HCT116 (cell line): ENCODE measurements at regions not wholly inside any gene's neighbourhood (a gene's known extent, or its start where the extent isn't known, plus 50 kb on each side); places are given as distances from the start of the nearest gene placed in this dataset.

ENCODE experiments used
- ATF3 ChIP-seq: IDR thresholded peaks from 2 replicates; pipeline ENCODE4 v1.6.1; 2012
- CTCF ChIP-seq, 3 experiments: fragments of 200-600 bp in 1 of 3; sonication (generic) in 1 of 3; IDR thresholded peaks in 2 of 3; conservative IDR thresholded peaks in 1 of 3; 2 replicates each; pipeline ENCODE4 v1.5.1; 2012 to 2017; ENCODE audit warnings: low read depth in 2 of 3, low read length in 2 of 3, antibody characterized with exemption in 1 of 3, borderline replicate concordance in 1 of 3, control low read depth in 1 of 3, mild to moderate bottlenecking in 1 of 3, mixed read lengths in 1 of 3, mixed run types in 1 of 3, moderate library complexity in 1 of 3; ENCODE audit not compliant: insufficient read depth in 1 of 3
- EGR1 ChIP-seq: IDR thresholded peaks from 2 replicates; pipeline ENCODE4 v1.6.1; 2012; ENCODE audit warnings: low read depth
- EZH2 ChIP-seq: fragments of 200-600 bp; sonication (generic); IDR thresholded peaks from 2 replicates; pipeline ENCODE4 v1.6.1; 2017; ENCODE audit warnings: antibody characterized with exemption, mixed run types
- EZH2phosphoT487 ChIP-seq: fragments of 200-600 bp; IDR thresholded peaks from 2 replicates; pipeline ENCODE4 v1.6.1; 2018; ENCODE audit warnings: antibody characterized with exemption, borderline replicate concordance
- MAX ChIP-seq: IDR thresholded peaks from 2 replicates; pipeline ENCODE4 v1.6.1; 2012
- POLR2AphosphoS5 ChIP-seq: IDR thresholded peaks from 2 replicates; pipeline ENCODE4 v1.6.1; 2011; ENCODE audit warnings: mild to moderate bottlenecking, low read depth, low read length, moderate library complexity
- RAD21 ChIP-seq: IDR thresholded peaks from 2 replicates; pipeline ENCODE4 v1.6.1; 2012; ENCODE audit warnings: low read depth, mild to moderate bottlenecking
- SIN3A ChIP-seq: IDR thresholded peaks from 2 replicates; pipeline ENCODE4 v1.6.1; 2012; ENCODE audit warnings: low read depth
- TCF7L2 ChIP-seq: IDR thresholded peaks from 2 replicates; pipeline ENCODE4 v1.7.0; 2011; ENCODE audit warnings: borderline replicate concordance, inconsistent platforms; ENCODE audit not compliant: insufficient read depth, insufficient read length; ENCODE audit errors: extremely low read depth
- ZBTB33 ChIP-seq: IDR thresholded peaks from 2 replicates; pipeline ENCODE4 v1.6.1; 2011; ENCODE audit warnings: mild to moderate bottlenecking, low read length, moderate library complexity; ENCODE audit not compliant: insufficient replicate concordance; ENCODE audit errors: extremely low read depth

GRCh38 chr7:1326511-1326785 lies 93.8 kb downstream of the UNCX start:
- TF ChIP-seq EZH2phosphoT487 (no peak), MAX (no peak), TCF7L2 (no peak), CTCF (IDR thresholded peaks at IDR 0.05 in 2 of 3, conservative IDR thresholded peaks at IDR 0.05 in 1 of 3; ENCODE audit: borderline replicate concordance in 1 of 3, insufficient read depth in 1 of 3, low read depth in 2 of 3, low read length in 2 of 3) (no peak), SIN3A (no peak), EZH2 (no peak), RAD21 (no peak), POLR2AphosphoS5 (no peak), ATF3 (no peak), ZBTB33 (no peak), EGR1 (no peak)
